HepG2 (cell line): ENCODE measurements at regions not wholly inside any gene's neighbourhood (a gene's known extent, or its start where the extent isn't known, plus 50 kb on each side); places are given as distances from the start of the nearest gene placed in this dataset.

Source experiments
- CHD4 ChIP-seq: fragments of 200-600 bp; sonication (generic); IDR thresholded peaks from 2 replicates; pipeline ENCODE4 v1.7.0; 2017; ENCODE audit warnings: mild to moderate bottlenecking, low read length, borderline replicate concordance
- SRF ChIP-seq: IDR thresholded peaks from 2 replicates; pipeline ENCODE4 v1.6.1; 2011; ENCODE audit warnings: mild to moderate bottlenecking, low read depth, low read length, moderate library complexity
- ZMYM4 ChIP-seq: sonication (generic); formaldehyde crosslinking; IDR thresholded peaks from 2 replicates; pipeline ENCODE4 v1.8.1; 2023; ENCODE audit warnings: mild to moderate bottlenecking, missing genetic modification reagents
- TF ChIP-seq, protein P1 (sequence below): sonication (generic); formaldehyde crosslinking; IDR thresholded peaks from 2 replicates; pipeline ENCODE4 v1.4.0; 2020; ENCODE audit warnings: mild to moderate bottlenecking, missing genetic modification reagents, borderline replicate concordance
- TF ChIP-seq, protein P2 (sequence below): sonication (generic); formaldehyde crosslinking; IDR thresholded peaks from 2 replicates; pipeline ENCODE4 v1.4.0; 2020; ENCODE audit warnings: missing genetic modification reagents

DNA sequence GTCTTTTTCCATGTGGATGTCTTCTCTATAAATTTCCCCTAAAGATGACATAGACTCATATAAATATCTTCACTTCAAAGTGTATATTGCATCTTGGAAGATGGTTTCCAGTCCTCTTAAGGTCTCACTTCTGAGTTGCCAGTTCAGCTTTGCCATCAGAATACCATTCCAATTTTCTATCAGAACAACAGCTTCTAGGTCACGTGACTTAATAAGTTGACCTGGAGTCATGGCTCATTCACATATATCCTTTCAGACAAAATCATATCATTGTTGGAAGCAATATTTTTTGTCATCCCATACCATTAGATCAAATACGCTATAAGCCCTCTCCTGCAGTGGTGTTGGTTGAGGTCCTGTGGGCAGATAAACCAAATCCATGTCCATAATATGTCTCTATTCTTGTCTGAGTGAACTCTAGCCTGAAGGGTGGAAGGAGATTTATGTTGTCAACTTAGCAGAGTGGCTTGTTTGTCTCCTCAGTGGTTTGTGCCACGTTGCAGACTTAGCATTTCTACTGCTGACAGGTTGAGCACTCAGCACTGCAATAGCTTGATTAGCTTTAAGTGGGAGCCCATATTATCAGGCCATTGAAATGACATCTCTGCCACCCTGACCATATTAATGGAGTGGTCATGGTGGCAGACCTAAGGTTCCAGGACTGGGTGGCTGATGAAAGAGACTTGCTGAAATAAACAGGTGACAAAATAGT is 123.6 kb upstream of the PCDH17 start:
- TF ChIP-seq, protein P1, sequence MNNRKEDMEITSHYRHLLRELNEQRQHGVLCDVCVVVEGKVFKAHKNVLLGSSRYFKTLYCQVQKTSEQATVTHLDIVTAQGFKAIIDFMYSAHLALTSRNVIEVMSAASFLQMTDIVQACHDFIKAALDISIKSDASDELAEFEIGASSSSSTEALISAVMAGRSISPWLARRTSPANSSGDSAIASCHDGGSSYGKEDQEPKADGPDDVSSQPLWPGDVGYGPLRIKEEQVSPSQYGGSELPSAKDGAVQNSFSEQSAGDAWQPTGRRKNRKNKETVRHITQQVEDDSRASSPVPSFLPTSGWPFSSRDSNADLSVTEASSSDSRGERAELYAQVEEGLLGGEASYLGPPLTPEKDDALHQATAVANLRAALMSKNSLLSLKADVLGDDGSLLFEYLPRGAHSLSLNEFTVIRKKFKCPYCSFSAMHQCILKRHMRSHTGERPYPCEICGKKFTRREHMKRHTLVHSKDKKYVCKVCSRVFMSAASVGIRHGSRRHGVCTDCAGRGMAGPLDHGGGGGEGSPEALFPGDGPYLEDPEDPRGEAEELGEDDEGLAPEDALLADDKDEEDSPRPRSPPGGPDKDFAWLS (CRISPR knock-in tag): no peak
- no peak for TF ChIP-seq SRF
- TF ChIP-seq, protein P2, sequence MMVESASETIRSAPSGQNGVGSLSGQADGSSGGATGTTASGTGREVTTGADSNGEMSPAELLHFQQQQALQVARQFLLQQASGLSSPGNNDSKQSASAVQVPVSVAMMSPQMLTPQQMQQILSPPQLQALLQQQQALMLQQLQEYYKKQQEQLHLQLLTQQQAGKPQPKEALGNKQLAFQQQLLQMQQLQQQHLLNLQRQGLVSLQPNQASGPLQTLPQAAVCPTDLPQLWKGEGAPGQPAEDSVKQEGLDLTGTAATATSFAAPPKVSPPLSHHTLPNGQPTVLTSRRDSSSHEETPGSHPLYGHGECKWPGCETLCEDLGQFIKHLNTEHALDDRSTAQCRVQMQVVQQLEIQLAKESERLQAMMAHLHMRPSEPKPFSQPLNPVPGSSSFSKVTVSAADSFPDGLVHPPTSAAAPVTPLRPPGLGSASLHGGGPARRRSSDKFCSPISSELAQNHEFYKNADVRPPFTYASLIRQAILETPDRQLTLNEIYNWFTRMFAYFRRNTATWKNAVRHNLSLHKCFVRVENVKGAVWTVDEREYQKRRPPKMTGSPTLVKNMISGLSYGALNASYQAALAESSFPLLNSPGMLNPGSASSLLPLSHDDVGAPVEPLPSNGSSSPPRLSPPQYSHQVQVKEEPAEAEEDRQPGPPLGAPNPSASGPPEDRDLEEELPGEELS (CRISPR knock-in tag): no peak
- TF ChIP-seq ZMYM4 (CRISPR knock-in tag): no peak
- TF ChIP-seq CHD4: no peak
